ENCODE measurements at regions not wholly inside any gene's neighbourhood (a gene's known extent, or its start where the extent isn't known, plus 50 kb on each side); places are given as distances from the start of the nearest gene placed in this dataset.

- TF ChIP-seq CTCF (IDR thresholded peaks at IDR 0.05; ENCODE audit: low read depth, low read length) (no peak), POLR2A (IDR thresholded peaks at IDR 0.05; ENCODE audit: extremely low read depth, insufficient read length) (no peak), MYC (IDR thresholded peaks at IDR 0.05; ENCODE audit: low read depth, low read length) (no peak)
These were observed 107.0 kb downstream of the SLC24A2 start for GRCh38 chr9:19681846-19682245.
